ACHN (cell line): ENCODE measurements at regions not wholly inside any gene's neighbourhood (a gene's known extent, or its start where the extent isn't known, plus 50 kb on each side); places are given as distances from the start of the nearest gene placed in this dataset.

Source experiments
- DNase-seq: peaks from one replicate; pipeline ENCODE4 v3.0.0-alpha.2; 2015
- in situ Hi-C: cut with HindIII; loops from 2 replicates; pipeline ENCODE4 v1.10.0; 2017; ENCODE audit warnings: low sequenced_read_pairs, low pct_ligation_motif_present, low pct_unique_long_range_greater_than_20kb

DNA sequence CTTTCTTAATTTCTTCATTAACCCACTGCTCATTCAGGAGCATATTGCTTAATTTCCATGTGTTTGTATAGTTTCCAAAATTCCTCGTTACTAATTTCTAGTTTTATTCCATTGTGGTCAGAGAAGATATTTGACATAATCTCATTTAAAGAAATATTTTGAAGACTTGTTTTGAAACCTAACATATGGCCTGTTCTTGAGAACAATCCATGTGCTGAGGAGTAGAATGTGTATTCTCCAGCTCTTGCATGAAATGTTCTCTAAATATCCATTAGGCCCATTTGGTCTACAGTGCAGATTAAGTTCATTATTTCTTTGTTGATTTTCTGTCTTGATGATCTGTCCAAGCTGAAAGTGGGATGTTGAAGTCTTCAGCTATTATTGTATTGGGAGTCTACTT, 251.7 kb downstream of the ALDH8A1 start:
- DNase-seq = no peak
- in situ Hi-C loops = no loop called here

DNA sequence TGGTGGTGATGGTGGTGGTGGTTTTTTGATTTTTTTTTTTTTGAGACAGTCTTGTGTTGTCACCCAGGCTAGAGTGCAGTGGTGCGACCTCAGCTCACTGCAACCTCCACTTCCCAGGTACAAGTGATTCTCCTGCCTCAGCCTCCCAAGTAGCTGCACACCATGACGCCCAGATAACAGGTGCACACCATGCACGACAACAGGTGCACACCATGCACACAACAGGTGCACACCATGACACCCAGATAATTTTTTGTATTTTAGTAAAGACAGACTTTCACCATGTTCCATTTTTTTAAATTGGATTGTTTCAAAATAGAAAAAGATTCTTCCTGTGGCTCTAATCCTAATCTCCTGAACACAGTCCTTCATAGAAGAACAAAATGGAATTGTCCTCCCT, 257.9 kb downstream of the ALDH8A1 start:
- DNase-seq = no peak
- in situ Hi-C loops = no loop called here

GRCh38 chr6:134691180-134691579, 258.7 kb downstream of the ALDH8A1 start:
- in situ Hi-C loops = no loop called here
- DNase-seq = no peak

- in situ Hi-C loops = no loop called here
- DNase-seq = no peak
Measured at GRCh38 chr6:134690048-134690447, 259.9 kb downstream of the ALDH8A1 start.

GRCh38 chr6:134689641-134690040, 260.3 kb downstream of the ALDH8A1 start:
- DNase-seq = no peak

DNA sequence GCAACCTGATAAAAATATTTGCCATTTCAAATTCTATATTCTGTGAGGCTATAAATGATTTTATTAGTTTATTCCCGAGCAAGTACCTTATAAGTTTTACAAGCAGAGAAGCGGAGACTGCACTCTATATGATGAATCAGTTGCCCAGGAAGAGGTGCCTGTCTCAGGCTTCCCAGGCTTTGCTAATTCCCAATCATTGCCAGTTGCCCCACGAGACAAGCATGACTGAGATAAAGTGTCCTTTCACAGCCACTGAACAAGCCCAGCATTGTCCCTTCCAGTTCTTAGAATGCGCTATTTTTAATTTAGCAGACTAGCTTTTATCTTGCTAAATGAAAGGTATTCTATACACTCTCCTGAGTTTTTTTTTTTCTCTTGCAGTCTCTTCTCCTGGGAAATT, 260.7 kb downstream of the ALDH8A1 start:
- no peak for DNase-seq
- in situ Hi-C loops = no loop called here

More at GRCh38 chr6:134689641-134690040, 260.3 kb downstream of the ALDH8A1 start:
- in situ Hi-C loops = no loop called here

DNA sequence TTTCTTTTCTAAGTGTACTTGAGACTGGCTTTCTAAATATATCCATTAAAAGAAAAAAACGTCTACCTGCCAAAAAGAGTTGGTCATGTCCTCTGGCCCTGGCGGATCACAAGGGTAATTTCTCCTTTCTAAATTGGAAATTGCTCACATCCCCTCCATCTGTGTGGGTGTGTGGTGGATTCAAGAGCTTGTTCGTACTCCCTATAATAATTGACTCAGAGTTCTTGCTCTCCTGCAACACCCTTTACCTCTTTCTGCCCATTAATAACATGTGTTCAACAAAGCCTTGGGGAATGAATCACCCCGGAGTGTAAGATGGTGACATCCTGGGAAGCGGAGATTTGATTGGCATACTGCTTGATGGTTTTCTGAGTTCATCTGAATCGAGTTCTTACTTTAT, 263.8 kb downstream of the ALDH8A1 start:
- DNase-seq = peak; percentile 15

GRCh38 chr6:134684423-134684795, 265.5 kb downstream of the ALDH8A1 start:
- no peak for DNase-seq
- in situ Hi-C loops = no loop called here

More for the DNA sequence above, 263.8 kb downstream of the ALDH8A1 start:
- in situ Hi-C loops = no loop called here

DNA sequence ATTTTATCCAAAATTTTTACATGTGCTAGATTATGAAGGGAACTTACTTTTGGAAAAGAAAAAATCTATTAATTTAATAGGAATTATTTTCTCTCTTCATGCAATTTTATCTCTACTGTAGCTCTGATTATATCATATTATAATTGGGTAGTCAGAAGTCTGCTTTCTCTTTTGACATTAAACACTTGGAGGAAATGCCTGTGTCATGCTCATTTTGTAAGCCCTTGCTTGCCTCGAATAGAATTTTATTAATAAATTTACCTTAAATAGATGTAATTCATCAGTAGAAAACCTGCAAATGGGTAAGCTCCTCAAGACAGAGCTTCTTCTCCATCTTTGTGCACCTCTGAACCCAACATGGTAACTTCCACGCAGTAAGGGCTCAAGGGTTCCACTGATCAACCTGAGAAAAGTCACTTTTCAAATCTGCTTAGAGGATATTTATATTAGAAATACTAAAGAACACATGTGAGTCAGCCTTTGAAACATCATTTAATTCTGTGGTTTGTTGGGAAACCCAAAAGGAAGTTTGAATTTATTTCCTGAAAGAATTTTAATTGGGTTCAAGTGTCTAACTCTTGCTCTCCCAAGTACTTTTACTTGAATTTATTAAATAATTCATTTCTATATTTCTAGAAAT, 266.0 kb downstream of the ALDH8A1 start:
- in situ Hi-C loops = no loop called here
- DNase-seq = no peak

DNA sequence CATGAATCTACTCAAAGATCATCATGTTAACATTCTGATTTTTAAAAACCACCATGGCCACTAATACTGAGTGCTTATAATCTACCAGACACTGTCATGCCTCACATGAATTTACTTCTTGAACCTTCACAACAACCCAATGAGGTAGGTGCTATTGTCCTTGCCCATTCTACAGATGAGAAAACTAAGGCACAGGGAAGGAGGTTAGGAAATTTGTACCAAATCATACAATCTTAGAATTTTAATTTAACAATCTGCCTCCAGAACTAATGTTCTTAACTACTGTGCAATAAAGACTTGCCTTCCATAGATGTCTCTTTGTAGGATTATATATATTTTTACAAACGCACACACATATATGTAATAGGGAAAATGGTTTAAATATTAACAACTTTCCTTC, 269.5 kb downstream of the ALDH8A1 start:
- in situ Hi-C loops = no loop called here
- no peak for DNase-seq

DNA sequence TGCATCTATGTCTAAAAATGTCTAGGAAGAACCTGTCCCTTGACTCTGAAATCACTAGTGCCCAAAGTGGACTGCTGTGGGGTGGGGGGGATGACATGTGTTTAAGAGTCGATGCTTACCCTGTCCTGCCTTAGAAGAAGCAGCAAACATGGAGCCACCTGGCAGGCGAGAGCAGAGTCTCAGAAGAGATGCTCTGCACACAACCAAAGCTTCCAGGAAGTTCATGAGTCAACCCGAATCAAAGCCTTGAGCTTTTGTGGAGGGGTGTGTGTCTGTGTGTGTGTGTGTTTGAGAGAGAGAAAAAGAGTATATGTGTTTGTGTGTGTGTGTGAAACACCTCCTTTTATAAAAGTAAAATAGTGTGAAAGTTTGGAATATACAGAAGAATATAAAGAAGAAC, 269.9 kb downstream of the ALDH8A1 start:
- no peak for DNase-seq
- in situ Hi-C loops = no loop called here

DNA sequence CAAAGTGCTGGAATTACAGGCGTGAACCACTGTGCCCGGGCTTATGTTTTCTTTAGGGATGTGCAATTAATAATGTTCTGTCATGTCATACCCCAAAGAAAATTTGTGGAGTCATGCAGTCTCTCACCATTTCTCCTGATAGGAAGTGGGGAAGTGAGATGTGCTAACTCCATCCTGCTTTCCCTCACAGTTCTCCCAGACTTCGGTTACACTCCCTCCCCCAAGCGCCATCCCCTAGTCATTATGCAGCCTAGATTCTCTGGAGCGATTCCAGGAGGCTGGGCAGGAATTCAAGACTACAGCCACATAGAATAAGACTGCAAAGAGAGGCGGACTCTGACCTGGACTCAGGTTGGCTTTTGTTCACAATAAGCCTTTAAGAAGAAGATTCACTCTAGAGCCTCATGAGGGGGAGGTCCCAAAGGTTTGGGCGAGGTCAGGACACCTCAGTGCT, 271.4 kb downstream of the ALDH8A1 start:
- no peak for DNase-seq
- in situ Hi-C loops = no loop called here

- in situ Hi-C loops = no loop called here
- peak; percentile 45 for DNase-seq
Measured at GRCh38 chr6:134676307-134677281, 273.3 kb downstream of the ALDH8A1 start.

DNA sequence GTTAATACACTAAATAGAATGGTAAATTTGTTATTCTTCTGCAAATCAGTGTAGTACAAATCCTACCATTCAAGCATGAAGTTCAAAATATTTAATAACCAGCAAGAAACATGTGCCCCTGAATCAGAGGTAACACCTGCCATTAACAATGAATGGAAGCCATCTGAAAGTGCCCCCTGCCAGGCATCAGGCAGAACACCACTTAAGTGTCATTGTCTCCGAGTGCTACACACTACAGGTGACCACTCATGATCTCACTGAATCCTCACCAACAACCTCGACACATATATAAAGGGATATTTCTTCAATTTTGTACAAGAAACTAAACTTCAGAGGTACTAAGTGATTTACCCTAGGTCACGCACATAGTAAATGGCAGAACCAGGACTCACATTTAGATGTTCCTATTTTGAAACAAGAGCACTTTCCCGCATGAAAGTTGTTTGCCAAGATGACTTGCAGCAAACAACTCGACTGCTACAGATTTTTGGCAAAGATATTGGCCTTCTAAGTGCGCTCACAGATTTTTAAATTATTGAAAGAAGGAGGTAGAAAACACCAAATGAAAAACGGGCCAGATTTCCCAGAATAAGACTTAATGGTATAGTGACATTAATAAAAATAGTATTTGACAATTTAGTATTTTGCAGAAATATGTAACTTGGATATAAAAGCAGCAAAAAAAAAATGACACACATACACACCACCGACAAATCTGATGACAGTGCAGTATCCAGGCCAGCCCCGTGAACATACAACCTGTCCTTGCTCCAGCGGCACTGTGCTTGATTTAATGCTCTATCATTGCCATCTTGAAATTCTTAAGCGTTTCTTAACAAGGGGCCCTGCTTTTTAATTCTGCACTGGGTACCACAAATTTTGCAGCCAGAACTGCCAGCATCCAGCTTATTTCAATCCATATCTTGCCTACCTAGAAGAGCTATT, 274.5 kb downstream of the ALDH8A1 start:
- no peak for DNase-seq
- in situ Hi-C loops = no loop called here

GRCh38 chr6:134674562-134674961, 275.3 kb downstream of the ALDH8A1 start:
- in situ Hi-C loops = no loop called here
- DNase-seq = no peak

DNA sequence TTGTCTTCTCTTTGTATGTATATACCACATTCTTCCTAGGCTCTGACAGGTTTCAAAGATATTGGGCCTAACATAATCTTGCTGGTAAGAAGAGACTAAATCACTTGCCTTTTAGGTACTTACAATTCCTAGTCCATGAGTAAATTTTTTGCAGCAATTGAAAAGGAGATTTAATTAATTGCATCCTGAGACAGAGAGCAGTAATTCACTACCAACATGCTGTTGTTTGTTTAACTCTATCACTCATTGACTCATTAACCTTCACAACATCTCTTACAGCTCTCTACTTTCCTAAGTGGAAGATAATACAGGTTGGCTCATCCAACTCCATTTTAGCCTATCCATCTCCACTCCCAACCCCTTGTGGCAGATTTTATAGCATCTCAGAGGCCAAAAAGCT, 280.4 kb downstream of the ALDH8A1 start:
- in situ Hi-C loops = no loop called here
- no peak for DNase-seq

- DNase-seq = no peak
- in situ Hi-C loops = no loop called here
Measured at GRCh38 chr6:134667111-134667510, 282.8 kb downstream of the ALDH8A1 start.

GRCh38 chr6:134666125-134666524, 283.8 kb downstream of the ALDH8A1 start:
- no peak for DNase-seq
- in situ Hi-C loops = no loop called here
